H9 (cell line): ENCODE measurements at regions not wholly inside any gene's neighbourhood (a gene's known extent, or its start where the extent isn't known, plus 50 kb on each side); places are given as distances from the start of the nearest gene placed in this dataset.

Experiments
- DNase-seq: peaks from one replicate; pipeline ENCODE4 v3.0.0-alpha.2; 2017
- H2AFZ ChIP-seq: one replicate; pipeline ENCODE4 v1.6.1; 2013; ENCODE audit warnings: mild to moderate bottlenecking, low read length, control low read depth, moderate library complexity
- H2AK5ac ChIP-seq: 2 replicates; pipeline ENCODE4 v1.6.1; 2013; ENCODE audit warnings: low read length, control low read depth, mixed read lengths; ENCODE audit not compliant: insufficient read length
- H2BK120ac ChIP-seq: one replicate; pipeline ENCODE4 v1.6.1; 2013; ENCODE audit warnings: low read depth, mild to moderate bottlenecking, low read length, control low read depth, inconsistent platforms; ENCODE audit not compliant: poor library complexity, severe bottlenecking
- H2BK12ac ChIP-seq: 2 replicates; pipeline ENCODE4 v1.6.1; 2013; ENCODE audit warnings: low read length, control low read depth, mixed read lengths, low read depth; ENCODE audit not compliant: insufficient read length
- H2BK15ac ChIP-seq: 2 replicates; pipeline ENCODE4 v1.6.1; 2013; ENCODE audit warnings: low read depth, low read length, control low read depth
- H2BK20ac ChIP-seq: one replicate; pipeline ENCODE4 v1.6.1; 2013; ENCODE audit warnings: low read depth, mild to moderate bottlenecking, low read length, control low read depth, inconsistent platforms; ENCODE audit not compliant: poor library complexity, severe bottlenecking
- H2BK5ac ChIP-seq: 2 replicates; pipeline ENCODE4 v1.6.1; 2013; ENCODE audit warnings: low read length, control low read depth, mixed read lengths; ENCODE audit not compliant: insufficient read length
- H3K14ac ChIP-seq: 2 replicates; pipeline ENCODE4 v1.6.1; 2013; ENCODE audit warnings: low read length, control low read depth; ENCODE audit not compliant: insufficient read depth
- H3K18ac ChIP-seq: 2 replicates; pipeline ENCODE4 v1.6.1; 2013; ENCODE audit warnings: low read depth, mild to moderate bottlenecking, mixed read lengths, low read length, control low read depth; ENCODE audit not compliant: insufficient read length
- H3K23ac ChIP-seq: 2 replicates; pipeline ENCODE4 v1.6.1; 2013; ENCODE audit warnings: low read length, control low read depth, mixed read lengths, low read depth; ENCODE audit not compliant: insufficient read length
- H3K23me2 ChIP-seq: 2 replicates; pipeline ENCODE4 v1.6.1; 2013; ENCODE audit warnings: low read depth, mild to moderate bottlenecking, mixed read lengths, low read length, control low read depth; ENCODE audit not compliant: insufficient read length, poor library complexity, severe bottlenecking
- H3K27ac ChIP-seq: 2 replicates; pipeline ENCODE4 v1.5.1; 2013; ENCODE audit warnings: low read length, control low read depth, mixed read lengths, low read depth; ENCODE audit not compliant: insufficient read length
- H3K27me3 ChIP-seq: 2 replicates; pipeline ENCODE4 v1.6.1; 2013; ENCODE audit warnings: low read length, control low read depth, inconsistent platforms; ENCODE audit not compliant: insufficient read depth
- H3K4ac ChIP-seq: 2 replicates; pipeline ENCODE4 v1.6.1; 2013; ENCODE audit warnings: low read depth, mild to moderate bottlenecking, control low read depth, inconsistent platforms, low read length, moderate library complexity
- H3K4me1 ChIP-seq: 2 replicates; pipeline ENCODE4 v1.6.1; 2013; ENCODE audit warnings: low read length, control low read depth, inconsistent platforms; ENCODE audit not compliant: insufficient read depth
- H3K4me2 ChIP-seq: 2 replicates; pipeline ENCODE4 v1.6.1; 2013; ENCODE audit warnings: low read length, control low read depth, mixed read lengths; ENCODE audit not compliant: insufficient read length, insufficient read depth
- H3K56ac ChIP-seq: 2 replicates; pipeline ENCODE4 v1.6.1; 2013; ENCODE audit warnings: low read depth, mild to moderate bottlenecking, mixed read lengths, low read length, control low read depth; ENCODE audit not compliant: insufficient read length
- H3K79me1 ChIP-seq: 2 replicates; pipeline ENCODE4 v1.6.1; 2013; ENCODE audit warnings: low read depth, mild to moderate bottlenecking, moderate library complexity, low read length, control low read depth, inconsistent platforms; ENCODE audit not compliant: insufficient read depth, poor library complexity, severe bottlenecking
- H3K79me2 ChIP-seq: 2 replicates; pipeline ENCODE4 v1.6.1; 2013; ENCODE audit warnings: low read length, control low read depth, inconsistent platforms; ENCODE audit not compliant: insufficient read depth
- H3K9ac ChIP-seq: 2 replicates; pipeline ENCODE4 v1.6.1; 2013; ENCODE audit warnings: low read length, control low read depth, mixed read lengths; ENCODE audit not compliant: insufficient read length; ENCODE audit errors: extremely low read depth
- H3K9me3 ChIP-seq: one replicate; pipeline ENCODE4 v1.6.1; 2013; ENCODE audit warnings: low read depth, low read length, inconsistent platforms; ENCODE audit not compliant: control insufficient read depth
- H3T11ph ChIP-seq: one replicate; pipeline ENCODE4 v1.6.1; 2013; ENCODE audit warnings: mild to moderate bottlenecking, low read length, control low read depth, inconsistent platforms
- H4K20me1 ChIP-seq: one replicate; pipeline ENCODE4 v1.6.1; 2013; ENCODE audit not compliant: control insufficient read depth, insufficient read length, insufficient read depth
- H4K5ac ChIP-seq: 2 replicates; pipeline ENCODE4 v1.6.1; 2013; ENCODE audit warnings: low read depth, mild to moderate bottlenecking, mixed read lengths, low read length, control low read depth; ENCODE audit not compliant: insufficient read length
- H4K8ac ChIP-seq: replicated peaks from 2 replicates; pipeline ENCODE4 v1.6.1; 2013; ENCODE audit warnings: low read length, control low read depth, mixed read lengths, low read depth; ENCODE audit not compliant: insufficient read length
- H4K91ac ChIP-seq: 2 replicates; pipeline ENCODE4 v1.6.1; 2013; ENCODE audit warnings: low read depth, mild to moderate bottlenecking, moderate library complexity, mixed read lengths, low read length, control low read depth; ENCODE audit not compliant: insufficient read length
- H3K27ac Mint-ChIP-seq, 3 experiments: 2 replicates in 2 of 3; 3 replicates in 1 of 3; pipeline ENCODE4 v1.8.0; 2020 to 2021; ENCODE audit warnings: mixed read lengths in 3 of 3, mild to moderate bottlenecking in 1 of 3, moderate library complexity in 1 of 3
- H3K27me3 Mint-ChIP-seq: 2 replicates; pipeline ENCODE4 v1.8.0; 2021; ENCODE audit warnings: low read depth, mild to moderate bottlenecking, moderate library complexity, mixed read lengths
- H3K36me3 Mint-ChIP-seq, 3 experiments: 2 replicates in 2 of 3; 3 replicates in 1 of 3; pipeline ENCODE4 v1.8.0; 2020 to 2021; ENCODE audit warnings: low read depth in 3 of 3, mixed read lengths in 3 of 3; ENCODE audit not compliant: insufficient read depth in 1 of 3
- H3K4me1 Mint-ChIP-seq, 2 experiments: 2 replicates each; pipeline ENCODE4 v1.8.0; 2020; ENCODE audit warnings: mixed read lengths in 2 of 2
- H3K4me3 Mint-ChIP-seq, 2 experiments: 2 replicates in 1 of 2; 3 replicates in 1 of 2; pipeline ENCODE4 v1.8.0; 2020 to 2021; ENCODE audit warnings: mild to moderate bottlenecking in 2 of 2, mixed read lengths in 2 of 2, moderate library complexity in 1 of 2
- H3K9me3 Mint-ChIP-seq, 2 experiments: 2 replicates in 1 of 2; 3 replicates in 1 of 2; pipeline ENCODE4 v1.8.0; 2020; ENCODE audit warnings: mild to moderate bottlenecking in 2 of 2, mixed read lengths in 2 of 2, moderate library complexity in 1 of 2
- WGBS: extraction: QIAGEN DNeasy Blood & Tissue Kit; methylation state at CpG from one replicate; pipeline ENCODE4 v1.1.7; 2013; ENCODE audit warnings: missing lambda C conversion rate, low lambda C conversion rate, mixed read lengths; ENCODE audit not compliant: insufficient read length; ENCODE audit errors: extremely low coverage; 5-methylcytosine and 5-hydroxymethylcytosine counted together
- TF ChIP-seq, protein P1 (sequence below): fragments of 200-600 bp; sonication (generic); conservative IDR thresholded peaks from 3 replicates; pipeline ENCODE4 v1.8.0; 2021; ENCODE audit warnings: antibody characterized with exemption, mild to moderate bottlenecking

DNA sequence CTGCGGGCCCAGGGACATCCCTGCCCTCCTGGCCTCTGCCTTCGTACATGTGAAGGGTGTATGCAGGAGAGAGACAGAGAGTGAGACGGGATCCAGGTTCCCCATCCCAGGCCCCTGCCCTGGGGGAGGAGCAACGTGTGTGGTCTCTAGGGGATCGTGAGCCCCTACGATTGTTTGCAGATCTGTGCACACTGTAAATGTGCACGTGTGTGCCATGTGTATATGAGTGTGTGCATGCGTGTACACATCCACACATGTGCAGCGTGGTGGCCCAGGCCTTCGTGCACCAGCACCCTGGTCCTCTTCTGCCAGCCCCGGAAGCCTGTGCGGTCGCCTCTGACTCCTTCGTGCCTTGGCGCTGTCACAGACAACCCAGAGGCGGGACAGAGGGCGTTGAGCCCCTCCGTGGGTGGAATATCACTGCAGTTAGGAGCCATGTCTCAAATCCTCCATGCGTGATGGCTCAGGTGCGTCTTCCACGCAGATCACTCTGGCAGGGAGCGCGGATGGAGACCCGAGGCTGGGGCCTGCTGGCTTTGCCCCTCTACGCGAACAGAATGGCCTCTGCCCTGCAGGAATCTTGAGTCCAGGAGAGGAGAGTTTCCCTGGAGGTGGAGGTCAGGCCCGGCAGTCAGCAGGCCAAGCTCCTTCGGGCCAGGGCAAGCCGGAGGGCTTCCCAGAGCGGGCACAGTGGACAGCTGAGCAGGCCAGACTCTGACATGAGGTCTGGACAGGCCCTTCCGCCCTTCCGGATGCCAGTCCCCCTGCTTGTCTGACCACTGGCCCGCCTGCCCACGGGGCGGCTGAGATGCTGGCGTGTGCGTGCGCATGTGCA lies 97.5 kb downstream of the UNCX start:
- H2AFZ ChIP-seq, result no peak overlapping the region
- H3K79me2 ChIP-seq, result no peaks in the 10 kb centered on the region
- H3K4me2 ChIP-seq, result no peak overlapping the region
- H3K4me3 Mint-ChIP-seq, result no peak overlapping the region
- no peak overlapping the region for H3K9ac ChIP-seq
- no peak overlapping the region for H3K56ac ChIP-seq
- H3K27me3 Mint-ChIP-seq, result peaks cover 13% of the 10 kb centered on the region
- no peak overlapping the region for H4K91ac ChIP-seq
- H2AK5ac ChIP-seq, result no peak overlapping the region
- H4K5ac ChIP-seq, result no peak overlapping the region
- H3K4ac ChIP-seq, result no peak overlapping the region
- H3K23ac ChIP-seq, result no peak overlapping the region
- H2BK5ac ChIP-seq, result no peak overlapping the region
- no peaks in the 10 kb centered on the region for H3K4me1 ChIP-seq
- no peaks in the 10 kb centered on the region for H3K79me1 ChIP-seq
- no peak overlapping the region for H3K18ac ChIP-seq
- H3K27ac Mint-ChIP-seq, result no peak overlapping the region
- H2BK20ac ChIP-seq, result no peak overlapping the region
- no peaks in the 10 kb centered on the region for H3K9me3 ChIP-seq
- DNase-seq, result no peak
- H3K36me3 Mint-ChIP-seq, result no peaks in the 10 kb centered on the region
- H3K14ac ChIP-seq, result no peak overlapping the region; the same call in 1 of the 2 replicates
- no peak overlapping the region for H4K8ac ChIP-seq
- H3K27me3 ChIP-seq, result no peaks in the 10 kb centered on the region
- H3T11ph ChIP-seq, result no peak overlapping the region
- H3K9me3 Mint-ChIP-seq, result peaks cover 2 to 6% of the 10 kb centered on the region in 2 experiments; a peak in 4 of 5 replicates
- TF ChIP-seq, protein P1, sequence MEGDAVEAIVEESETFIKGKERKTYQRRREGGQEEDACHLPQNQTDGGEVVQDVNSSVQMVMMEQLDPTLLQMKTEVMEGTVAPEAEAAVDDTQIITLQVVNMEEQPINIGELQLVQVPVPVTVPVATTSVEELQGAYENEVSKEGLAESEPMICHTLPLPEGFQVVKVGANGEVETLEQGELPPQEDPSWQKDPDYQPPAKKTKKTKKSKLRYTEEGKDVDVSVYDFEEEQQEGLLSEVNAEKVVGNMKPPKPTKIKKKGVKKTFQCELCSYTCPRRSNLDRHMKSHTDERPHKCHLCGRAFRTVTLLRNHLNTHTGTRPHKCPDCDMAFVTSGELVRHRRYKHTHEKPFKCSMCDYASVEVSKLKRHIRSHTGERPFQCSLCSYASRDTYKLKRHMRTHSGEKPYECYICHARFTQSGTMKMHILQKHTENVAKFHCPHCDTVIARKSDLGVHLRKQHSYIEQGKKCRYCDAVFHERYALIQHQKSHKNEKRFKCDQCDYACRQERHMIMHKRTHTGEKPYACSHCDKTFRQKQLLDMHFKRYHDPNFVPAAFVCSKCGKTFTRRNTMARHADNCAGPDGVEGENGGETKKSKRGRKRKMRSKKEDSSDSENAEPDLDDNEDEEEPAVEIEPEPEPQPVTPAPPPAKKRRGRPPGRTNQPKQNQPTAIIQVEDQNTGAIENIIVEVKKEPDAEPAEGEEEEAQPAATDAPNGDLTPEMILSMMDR, result no peak
- no peak overlapping the region for H2BK12ac ChIP-seq
- no peaks in the 10 kb centered on the region for H3K23me2 ChIP-seq
- H2BK120ac ChIP-seq, result no peak overlapping the region
- WGBS, result no CpG with 5 or more reads among the region's 38 CpGs
- no peaks in the 10 kb centered on the region for H4K20me1 ChIP-seq
- no peaks in the 10 kb centered on the region; a peak in 1 of 4 replicates for H3K4me1 Mint-ChIP-seq
- H2BK15ac ChIP-seq, result no peak overlapping the region
- no peak overlapping the region for H3K27ac ChIP-seq
